ENCODE measurements at regions not wholly inside any gene's neighbourhood (a gene's known extent, or its start where the extent isn't known, plus 50 kb on each side); places are given as distances from the start of the nearest gene placed in this dataset.
"Not testable (repeated sequence)": the region's sequence is repeated elsewhere in the genome, so short reads cannot be mapped to it uniquely, and the experiment has no call there.

- TF ChIP-seq CTCF (IDR thresholded peaks at IDR 0.05; ENCODE audit: low read depth, low read length, missing control alignments), result no peak
- H3K4me3 ChIP-seq (replicated peaks; ENCODE audit: low read depth, low read length), result no peak overlapping the region
- no peak for DNase-seq (ENCODE audit: extremely low read depth, low read depth)
These were observed 818.9 kb downstream of the TMTC2 start for GRCh38 chr12:83505586-83505985.

- not testable (repeated sequence) for H3K4me3 ChIP-seq (replicated peaks; ENCODE audit: low read depth, low read length); DNase-seq (ENCODE audit: extremely low read depth, low read depth)
These were observed 813.2 kb downstream of the TMTC2 start for GRCh38 chr12:83499894-83500293.

DNA sequence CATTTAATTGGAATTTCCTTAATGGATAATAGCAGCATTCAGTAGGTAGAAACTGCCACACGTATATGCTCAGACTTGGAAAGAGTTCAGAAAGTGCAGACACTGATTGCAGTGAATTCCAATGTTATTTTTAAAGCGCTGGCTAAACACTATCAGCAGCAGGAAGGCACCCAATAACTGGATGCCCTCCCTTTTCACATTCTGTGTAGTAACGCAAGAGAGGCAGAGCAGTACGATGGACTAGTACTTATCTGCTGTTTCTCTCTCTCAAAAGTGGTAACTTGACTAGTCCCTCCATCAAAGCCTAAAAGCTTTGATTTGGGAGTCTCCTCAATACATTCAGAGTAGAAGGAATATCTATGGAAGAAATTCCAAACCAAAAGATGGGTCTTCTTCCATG lies 791.0 kb downstream of the TMTC2 start:
- no peak overlapping the region for H3K4me3 ChIP-seq (replicated peaks; ENCODE audit: low read depth, low read length)
- no peak for TF ChIP-seq CTCF (IDR thresholded peaks at IDR 0.05; ENCODE audit: low read depth, low read length, missing control alignments)
- no peak for DNase-seq (ENCODE audit: extremely low read depth, low read depth)

DNA sequence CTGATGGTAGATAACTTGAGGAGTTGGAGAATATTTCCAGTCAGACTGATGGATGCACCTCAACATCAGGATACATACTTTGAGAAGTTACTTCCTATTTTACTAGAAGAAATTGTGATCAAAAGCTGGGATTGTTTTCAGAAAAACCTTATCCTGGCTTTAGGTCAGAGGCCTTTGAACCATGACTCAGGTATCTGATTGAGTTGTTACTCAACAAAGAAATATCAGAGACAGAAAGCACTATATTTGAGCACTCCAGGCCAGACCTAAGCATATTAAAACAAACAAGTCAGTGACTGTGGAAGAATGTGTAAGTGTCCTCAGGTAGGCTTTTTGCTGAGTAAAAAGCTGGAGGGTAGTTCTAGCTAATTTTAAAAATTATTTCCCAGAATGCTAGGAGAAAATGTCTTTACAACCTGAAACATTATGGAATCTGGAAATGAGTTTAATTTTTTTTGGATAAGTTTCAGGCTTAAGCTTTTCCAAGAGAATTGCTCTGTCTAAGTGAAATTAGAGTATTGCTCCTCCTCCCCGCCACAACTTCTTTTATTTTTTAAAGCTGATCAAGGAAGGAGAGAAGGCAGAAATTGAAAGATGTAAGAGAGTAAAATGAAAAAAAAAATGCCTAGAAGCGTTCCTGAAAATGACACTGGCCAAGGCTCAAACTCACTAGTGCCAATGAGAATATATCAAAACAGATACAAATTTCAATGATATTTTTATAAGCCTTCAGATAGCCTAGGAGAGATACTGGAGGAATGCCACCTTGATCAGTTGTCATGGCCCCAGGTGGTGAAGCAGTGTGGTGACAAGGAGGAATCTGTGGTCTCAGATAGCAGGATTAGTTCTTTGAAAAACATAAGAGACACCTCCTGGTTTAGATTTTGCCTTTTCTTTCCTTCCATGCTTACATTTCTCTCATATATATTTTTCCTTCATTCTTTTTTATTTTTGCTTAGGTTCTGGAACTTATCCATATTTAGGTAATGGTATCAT lies 790.3 kb downstream of the TMTC2 start:
- no peak for TF ChIP-seq CTCF (IDR thresholded peaks at IDR 0.05; ENCODE audit: low read depth, low read length, missing control alignments)
- no peak for DNase-seq (ENCODE audit: extremely low read depth, low read depth)

DNA sequence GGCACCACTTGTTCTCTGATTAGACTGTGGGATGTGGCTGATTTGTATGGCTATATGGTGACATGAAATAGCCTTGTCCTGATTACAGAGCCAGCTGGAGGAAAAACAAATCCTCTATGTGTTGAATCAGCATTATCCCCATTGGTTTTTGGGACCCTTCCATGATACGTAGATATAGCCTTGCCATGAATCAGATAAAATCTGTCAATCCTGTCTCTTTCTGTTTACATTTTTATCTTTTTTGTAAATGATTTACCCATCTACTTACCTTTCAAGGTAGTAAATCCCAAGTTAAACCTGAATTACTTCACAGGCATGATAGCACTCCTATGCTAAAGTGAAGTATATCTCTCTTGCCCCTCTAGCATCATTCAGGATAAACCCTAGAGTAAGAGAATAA lies 789.3 kb downstream of the TMTC2 start:
- no peak overlapping the region for H3K4me3 ChIP-seq (replicated peaks; ENCODE audit: low read depth, low read length)
- DNase-seq (ENCODE audit: extremely low read depth, low read depth), result no peak
- TF ChIP-seq CTCF (IDR thresholded peaks at IDR 0.05; ENCODE audit: low read depth, low read length, missing control alignments), result no peak

More for the DNA sequence above, 790.3 kb downstream of the TMTC2 start:
- H3K4me3 ChIP-seq (replicated peaks; ENCODE audit: low read depth, low read length), result no peak overlapping the region

- no peak for DNase-seq (ENCODE audit: extremely low read depth, low read depth)
- TF ChIP-seq CTCF (IDR thresholded peaks at IDR 0.05; ENCODE audit: low read depth, low read length, missing control alignments), result no peak
These were observed 787.7 kb downstream of the TMTC2 start for GRCh38 chr12:83474369-83474768.

GRCh38 chr12:83473408-83474095 lies 786.8 kb downstream of the TMTC2 start:
- no peak overlapping the region for H3K4me3 ChIP-seq (replicated peaks; ENCODE audit: low read depth, low read length)
- TF ChIP-seq CTCF (IDR thresholded peaks at IDR 0.05; ENCODE audit: low read depth, low read length, missing control alignments), result no peak

More at GRCh38 chr12:83474369-83474768, 787.7 kb downstream of the TMTC2 start:
- H3K4me3 ChIP-seq (replicated peaks; ENCODE audit: low read depth, low read length), result no peak overlapping the region

More at GRCh38 chr12:83473408-83474095, 786.8 kb downstream of the TMTC2 start:
- no peak for DNase-seq (ENCODE audit: extremely low read depth, low read depth)
